A673 (cell line): ENCODE measurements at regions not wholly inside any gene's neighbourhood (a gene's known extent, or its start where the extent isn't known, plus 50 kb on each side); places are given as distances from the start of the nearest gene placed in this dataset.

Source experiments
- BruUV-seq: library from RNA; stranded (reverse); fragments of 400-500 nt; replicated peaks from 2 replicates; lab custom pipeline; 2021; lab: Mats Ljungman, UMichigan
- CTCF ChIA-PET: fragments of 300-600 bp; sonication (Branson Sonifier 250); formaldehyde crosslinking; loops from one replicate; lab custom pipeline; 2022; ENCODE audit warnings: antibody characterized with exemption; lab: Charles Lee
- POLR2A ChIA-PET: fragments of 300-600 bp; sonication (Branson Sonifier 250); formaldehyde crosslinking; loops from one replicate; lab custom pipeline; 2022; ENCODE audit warnings: antibody characterized with exemption; ENCODE audit not compliant: low non-redundant PET; lab: Charles Lee
- DNase-seq: peaks from one replicate; pipeline ENCODE4 v3.0.0-alpha.2; 2015; ENCODE audit warnings: low spot score
- H3K27ac ChIP-seq: fragments of 200-600 bp; sonication (generic); 2 replicates; pipeline ENCODE4 v1.5.1; 2016; ENCODE audit warnings: mixed run types, low read depth, mild to moderate bottlenecking, mixed read lengths, antibody characterized with exemption, low read length; ENCODE audit not compliant: poor library complexity, severe bottlenecking
- H3K27me3 ChIP-seq: fragments of 200-600 bp; sonication (generic); replicated peaks from 2 replicates; pipeline ENCODE4 v1.6.1; 2017; ENCODE audit warnings: mixed run types, low read depth, mild to moderate bottlenecking, mixed read lengths, antibody characterized with exemption, low read length; ENCODE audit not compliant: insufficient read depth, poor library complexity
- H3K36me3 ChIP-seq: fragments of 200-600 bp; sonication (generic); 2 replicates; pipeline ENCODE4 v1.6.1; 2016; ENCODE audit warnings: mixed run types, mild to moderate bottlenecking, mixed read lengths, antibody characterized with exemption, low read length; ENCODE audit not compliant: insufficient read depth, poor library complexity, severe bottlenecking
- H3K4me1 ChIP-seq: fragments of 200-600 bp; sonication (generic); 2 replicates; pipeline ENCODE4 v1.6.1; 2017; ENCODE audit warnings: mixed run types, mild to moderate bottlenecking, mixed read lengths, antibody characterized with exemption, low read length; ENCODE audit not compliant: insufficient read depth, poor library complexity, severe bottlenecking
- H3K4me3 ChIP-seq: fragments of 200-600 bp; sonication (generic); 2 replicates; pipeline ENCODE4 v1.5.1; 2016; ENCODE audit warnings: low read depth, mixed run types, mild to moderate bottlenecking, mixed read lengths, low read length; ENCODE audit not compliant: poor library complexity, severe bottlenecking
- H3K9me3 ChIP-seq: fragments of 200-600 bp; sonication (generic); 2 replicates; pipeline ENCODE4 v1.6.1; 2016; ENCODE audit warnings: mixed run types, low read depth, mild to moderate bottlenecking, mixed read lengths, antibody characterized with exemption, low read length; ENCODE audit not compliant: poor library complexity, severe bottlenecking
- CTCF ChIP-seq: fragments of 300-800, 200-600 bp; sonication (generic); conservative IDR thresholded peaks from 2 replicates; pipeline ENCODE4 v1.5.1; 2017; ENCODE audit warnings: low read depth, mild to moderate bottlenecking, antibody characterized with exemption, low read length, moderate library complexity, mixed read lengths
- EZH2 ChIP-seq: fragments of 200-600 bp; sonication (generic); IDR thresholded peaks from 2 replicates; pipeline ENCODE4 v1.6.1; 2017; ENCODE audit warnings: borderline replicate concordance, low read depth, mild to moderate bottlenecking, mixed read lengths, antibody characterized with exemption, low read length; ENCODE audit not compliant: poor library complexity, severe bottlenecking
- intact Hi-C: fragments of 100-400 bp; cut with micrococcal nuclease; formaldehyde crosslinking; loops from one replicate; pipeline ENCODE4 v1.10.0; 2022; ENCODE audit not compliant: unreplicated experiment

DNA sequence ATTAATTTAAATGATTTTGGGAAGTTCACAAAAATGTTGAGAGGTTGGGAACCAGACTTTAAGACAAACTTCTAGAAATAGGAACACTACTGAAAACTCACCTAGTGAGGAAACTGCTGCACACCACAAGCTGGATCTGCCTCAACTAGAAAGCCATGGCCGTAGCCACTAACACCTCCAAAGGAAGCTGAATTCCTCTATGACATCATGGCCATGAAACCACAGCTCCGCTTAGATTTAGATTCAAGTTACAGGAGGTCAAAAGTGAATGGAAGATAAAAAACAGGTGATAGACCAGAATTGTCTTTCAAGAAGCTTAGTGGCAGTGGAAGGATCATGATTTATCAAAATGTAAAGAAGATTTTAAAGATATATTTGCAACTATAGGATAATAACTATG, 208.8 kb upstream of the ALG10 start:
- ChIA-PET CTCF (no interaction called here), POLR2A (no interaction called here)
- TF ChIP-seq EZH2 (no peak), CTCF (no peak)
- DNase-seq: no peak
- H3K9me3 ChIP-seq: peaks cover 34% of the 10 kb centered on the region
- no peaks in the 10 kb centered on the region for H3K36me3 ChIP-seq
- H3K27me3 ChIP-seq: no peaks in the 10 kb centered on the region
- no peaks in the 10 kb centered on the region for H3K4me1 ChIP-seq
- H3K27ac ChIP-seq: no peak overlapping the region
- H3K4me3 ChIP-seq: no peak overlapping the region
- BruUV-seq: no TSS peak
- intact Hi-C loops: no loop called here

GRCh38 chr12:33817713-33818112, 204.6 kb upstream of the ALG10 start:
- intact Hi-C loops: no loop called here
- POLR2A ChIA-PET: no interaction called here
- CTCF ChIA-PET: no interaction called here
- DNase-seq: no peak
- Histone ChIP-seq H3K27me3 (no peaks in the 10 kb centered on the region), H3K4me1 (no peaks in the 10 kb centered on the region), H3K27ac (no peak overlapping the region), H3K4me3 (no peak overlapping the region), H3K36me3 (no peaks in the 10 kb centered on the region), H3K9me3 (peaks cover 32% of the 10 kb centered on the region)
- TF ChIP-seq EZH2: no peak
- TF ChIP-seq CTCF: no peak
- no TSS peak for BruUV-seq

DNA sequence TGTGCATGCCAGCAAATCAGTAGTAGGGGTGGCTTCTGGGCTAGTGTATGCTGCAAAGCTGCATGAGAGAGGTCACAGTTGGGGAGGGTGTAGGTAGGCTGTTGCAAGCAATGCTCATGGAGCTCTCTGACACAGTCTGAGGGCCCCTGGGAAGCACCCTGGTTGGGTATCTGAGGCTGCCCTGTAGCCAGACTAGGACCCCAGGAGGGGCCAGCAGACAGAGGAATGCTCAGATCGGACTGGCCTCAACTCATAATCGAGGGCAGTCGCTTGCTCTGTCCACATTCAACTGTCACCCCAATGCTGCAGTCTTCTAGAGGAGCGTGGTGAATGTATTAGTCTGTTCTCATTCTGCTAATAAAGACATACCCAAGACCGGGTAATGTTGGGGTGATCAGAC, 204.0 kb upstream of the ALG10 start:
- no peak overlapping the region for H3K4me3 ChIP-seq
- H3K27me3 ChIP-seq: no peaks in the 10 kb centered on the region
- ChIA-PET POLR2A (no interaction called here), CTCF (no interaction called here)
- peaks cover 28% of the 10 kb centered on the region for H3K9me3 ChIP-seq
- H3K4me1 ChIP-seq: no peaks in the 10 kb centered on the region
- no peak for TF ChIP-seq EZH2
- no peak for TF ChIP-seq CTCF
- no peaks in the 10 kb centered on the region for H3K36me3 ChIP-seq
- H3K27ac ChIP-seq: no peak overlapping the region
- DNase-seq: no peak
- intact Hi-C loops: no loop called here
- BruUV-seq: no TSS peak
